ENCODE measurements at regions not wholly inside any gene's neighbourhood (a gene's known extent, or its start where the extent isn't known, plus 50 kb on each side); places are given as distances from the start of the nearest gene placed in this dataset.

GRCh38 chr9:105147110-105147871 lies 97.2 kb upstream of the SLC44A1 start:
- no peak for DNase-seq (ENCODE audit: low read depth)

DNA sequence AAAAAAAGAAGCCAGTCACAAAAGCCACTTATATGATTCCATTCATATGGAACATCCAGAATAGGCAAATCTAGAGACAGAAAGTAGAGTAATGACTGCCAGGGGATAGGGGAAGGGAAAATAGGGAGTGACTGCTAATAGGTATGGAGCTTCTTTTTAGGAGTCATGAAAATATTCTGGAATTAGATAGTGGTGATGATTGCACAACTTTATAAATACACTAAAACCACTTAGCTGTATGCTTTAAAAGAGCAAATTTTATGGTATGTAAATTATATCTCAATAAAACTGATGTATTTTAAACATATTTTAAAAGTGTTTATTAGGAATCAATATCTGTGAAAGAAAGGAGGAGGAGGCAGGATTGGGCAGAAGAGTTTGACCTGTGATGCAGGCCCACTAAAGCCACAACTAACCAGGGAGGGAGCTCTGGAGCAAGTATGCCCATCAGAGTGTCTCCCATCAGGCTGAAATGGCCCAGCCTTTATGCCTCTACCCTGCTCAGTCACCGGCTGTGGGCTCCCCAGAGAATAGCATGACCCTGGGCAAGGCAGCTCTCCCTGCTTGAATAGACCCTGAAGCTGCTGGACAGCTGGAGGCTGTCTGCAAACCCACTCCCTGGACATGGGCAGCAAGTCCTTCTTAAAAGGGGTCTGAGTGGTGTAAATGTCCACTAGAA lies 96.0 kb upstream of the SLC44A1 start:
- no peak for DNase-seq (ENCODE audit: low read depth)

DNA sequence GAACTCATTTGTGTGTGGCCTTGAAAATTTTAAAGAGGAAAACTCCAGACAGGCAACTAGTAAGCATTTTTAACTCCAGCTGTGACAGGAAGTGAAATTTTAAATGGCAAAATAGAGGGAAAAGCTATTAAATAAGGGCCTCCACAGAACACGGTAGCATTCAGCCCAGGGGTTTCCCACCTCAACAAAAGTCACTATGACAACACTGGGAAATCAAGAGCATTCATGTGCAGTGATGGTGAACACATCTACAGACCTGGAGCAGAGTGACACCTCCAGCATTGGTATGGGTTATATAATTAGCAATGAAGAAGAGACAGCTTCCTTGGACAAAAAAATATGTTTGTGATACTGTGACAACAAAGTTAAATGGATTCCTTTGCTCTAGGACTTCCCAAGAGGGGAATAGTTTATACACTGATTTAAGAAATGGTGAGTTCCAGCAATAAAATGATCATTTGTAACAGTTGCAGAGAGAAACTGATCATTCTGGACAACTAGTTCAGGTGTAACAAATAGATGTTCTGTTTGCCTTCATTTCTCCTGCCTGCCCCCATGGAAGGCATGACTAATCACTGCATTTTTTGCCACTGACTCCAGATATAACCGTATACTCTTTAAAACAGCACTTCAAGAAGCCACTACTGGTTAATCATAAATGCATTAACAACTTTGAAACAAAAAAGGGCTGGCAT lies 93.3 kb upstream of the SLC44A1 start:
- no peak for DNase-seq (ENCODE audit: low read depth)

DNA sequence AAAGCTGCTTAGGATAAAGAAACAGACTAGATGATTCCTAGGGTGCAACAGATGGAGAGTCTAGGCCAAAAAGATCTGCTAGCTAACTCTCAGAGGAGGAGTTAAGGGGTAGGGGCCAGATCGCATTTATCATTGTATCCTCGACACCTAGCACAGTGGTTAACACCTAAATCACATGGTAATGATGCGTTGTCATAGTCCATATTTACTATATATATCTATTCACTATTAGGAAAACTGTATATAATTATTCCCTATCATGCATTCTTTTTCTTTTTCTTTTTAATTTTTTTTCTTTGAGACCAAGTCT lies 92.8 kb upstream of the SLC44A1 start:
- DNase-seq (ENCODE audit: low read depth), result no peak

DNA sequence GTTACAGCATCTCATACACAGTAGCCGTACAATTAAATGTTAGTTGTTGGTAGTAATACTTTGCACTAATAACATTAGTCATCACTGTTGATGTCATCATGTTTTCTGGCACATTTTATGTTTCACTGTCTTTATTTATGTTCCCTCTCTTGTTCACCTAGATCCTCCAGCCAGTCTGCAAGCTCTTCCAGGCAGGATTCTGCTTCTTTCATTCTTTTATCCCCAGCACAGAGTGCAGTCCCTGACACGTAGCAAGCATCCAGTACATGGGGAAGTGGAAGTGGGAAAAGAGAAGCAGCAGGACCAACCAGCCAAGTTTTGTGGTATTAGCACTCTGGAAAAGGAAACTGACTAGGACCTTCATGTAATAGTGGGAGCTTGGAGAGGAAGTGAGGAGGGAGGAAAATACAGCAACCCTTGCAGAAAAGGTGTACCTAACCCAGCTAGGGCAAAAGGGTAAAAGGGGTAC lies 89.7 kb upstream of the SLC44A1 start:
- peak; percentile 26 for DNase-seq (ENCODE audit: low read depth)

DNA sequence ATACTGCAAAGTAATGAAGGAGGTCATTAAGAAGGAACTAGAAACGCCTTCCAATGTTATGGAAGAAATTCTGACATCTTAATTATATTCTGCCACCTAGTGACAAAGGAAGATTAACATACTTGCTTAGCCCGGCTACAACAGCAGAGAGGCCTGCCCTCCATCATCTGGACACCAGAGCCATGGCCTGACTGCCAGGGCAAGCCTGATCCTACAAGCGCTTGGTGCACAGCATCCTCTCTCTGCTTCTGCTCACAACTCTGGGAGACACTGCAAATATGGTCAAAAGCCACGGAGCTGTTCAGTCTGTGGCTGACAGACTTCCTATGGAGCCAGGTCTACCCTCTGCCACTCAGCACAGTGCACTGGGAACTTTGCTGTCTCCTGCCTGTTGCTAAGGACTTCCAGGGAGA lies 87.3 kb upstream of the SLC44A1 start:
- peak; percentile 80 for DNase-seq (ENCODE audit: low read depth)

DNA sequence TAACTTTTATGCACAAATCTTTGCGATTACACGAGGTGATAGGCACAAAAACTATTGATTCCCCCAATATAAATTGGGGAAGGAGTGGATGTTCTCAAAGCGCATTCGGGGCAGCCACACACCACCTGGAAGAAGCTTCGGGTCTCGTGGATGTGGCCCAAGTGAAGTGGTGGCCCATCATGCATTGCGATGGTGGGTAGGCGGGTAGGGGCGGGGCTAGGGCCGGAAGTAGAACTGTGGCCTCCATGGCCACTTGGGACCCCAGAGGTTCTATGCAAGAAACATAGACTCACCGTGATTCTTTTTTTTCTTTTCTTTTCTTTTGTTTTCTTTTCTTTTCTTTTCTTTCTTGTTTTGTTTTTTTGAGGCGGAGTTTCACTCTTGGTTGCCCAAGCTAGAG lies 86.4 kb upstream of the SLC44A1 start:
- no peak for DNase-seq (ENCODE audit: low read depth)

GRCh38 chr9:105158898-105159297 lies 85.6 kb upstream of the SLC44A1 start:
- no peak for DNase-seq (ENCODE audit: low read depth)

DNA sequence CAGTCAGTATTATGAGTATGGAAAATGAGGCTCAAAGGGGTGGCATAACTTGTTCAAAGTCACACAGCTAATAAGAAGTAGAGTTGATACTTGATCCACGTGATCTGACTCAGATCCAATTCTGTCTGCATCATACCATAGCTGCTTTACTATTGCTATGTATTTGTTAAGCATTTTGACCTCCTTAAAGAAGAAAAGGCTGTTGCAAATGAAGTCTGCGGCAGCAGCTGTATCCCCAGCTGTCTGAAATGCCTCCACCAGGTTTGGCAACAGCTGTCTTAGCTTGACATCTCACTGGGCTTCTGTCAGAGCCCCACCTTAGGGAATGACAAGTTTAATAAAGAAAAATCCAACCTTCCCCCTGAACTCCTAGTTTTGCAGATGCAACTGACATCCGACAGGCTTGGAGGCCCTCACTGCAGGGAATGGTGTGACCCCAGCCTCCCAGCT lies 75.6 kb upstream of the SLC44A1 start:
- peak; percentile 48 for DNase-seq (ENCODE audit: low read depth)

DNA sequence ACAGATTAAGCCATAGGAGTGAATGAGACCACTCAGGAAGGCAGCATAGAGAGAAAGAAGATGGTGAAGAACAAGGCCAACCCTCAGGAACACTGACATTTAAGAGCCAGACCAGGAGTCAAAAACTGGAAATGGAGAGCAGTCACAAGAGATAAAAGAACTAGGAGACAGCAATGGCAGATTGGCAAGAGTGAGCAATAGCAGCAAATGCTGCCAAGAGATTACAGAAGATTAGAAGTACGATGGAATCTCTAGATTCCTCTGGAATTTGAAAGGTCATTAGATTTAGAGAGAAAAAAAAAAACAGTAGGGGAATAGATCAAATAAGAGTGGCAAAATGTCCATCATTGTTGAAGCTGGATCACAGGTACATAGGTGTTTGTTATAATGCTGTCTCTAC lies 73.4 kb upstream of the SLC44A1 start:
- DNase-seq (ENCODE audit: low read depth), result no peak

GRCh38 chr9:105171589-105171988 lies 72.9 kb upstream of the SLC44A1 start:
- DNase-seq (ENCODE audit: low read depth), result no peak

DNA sequence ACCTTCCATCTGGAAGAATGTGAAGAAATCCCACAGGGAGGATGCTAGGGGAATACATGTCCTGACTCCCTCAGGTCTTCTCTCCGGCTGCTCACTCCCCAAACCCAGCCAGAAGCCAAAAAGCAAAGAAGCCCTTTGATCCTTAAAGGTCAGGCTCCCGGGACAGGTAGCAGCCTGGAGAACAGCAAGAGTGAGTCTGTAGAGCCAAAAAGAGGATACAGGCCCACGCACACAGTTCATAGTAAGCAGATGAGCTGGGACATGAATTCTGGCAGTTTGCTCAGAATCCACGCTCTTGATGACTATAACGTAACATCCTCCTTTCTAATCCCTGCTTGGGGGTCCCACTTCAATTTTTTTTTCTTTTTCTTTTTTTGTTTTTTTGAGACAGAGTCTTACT lies 72.0 kb upstream of the SLC44A1 start:
- DNase-seq (ENCODE audit: low read depth), result no peak

- DNase-seq (ENCODE audit: low read depth), result no peak
Observed at GRCh38 chr9:105173306-105173705, 71.1 kb upstream of the SLC44A1 start.

GRCh38 chr9:105173826-105174225 lies 70.6 kb upstream of the SLC44A1 start:
- DNase-seq (ENCODE audit: low read depth), result no peak

DNA sequence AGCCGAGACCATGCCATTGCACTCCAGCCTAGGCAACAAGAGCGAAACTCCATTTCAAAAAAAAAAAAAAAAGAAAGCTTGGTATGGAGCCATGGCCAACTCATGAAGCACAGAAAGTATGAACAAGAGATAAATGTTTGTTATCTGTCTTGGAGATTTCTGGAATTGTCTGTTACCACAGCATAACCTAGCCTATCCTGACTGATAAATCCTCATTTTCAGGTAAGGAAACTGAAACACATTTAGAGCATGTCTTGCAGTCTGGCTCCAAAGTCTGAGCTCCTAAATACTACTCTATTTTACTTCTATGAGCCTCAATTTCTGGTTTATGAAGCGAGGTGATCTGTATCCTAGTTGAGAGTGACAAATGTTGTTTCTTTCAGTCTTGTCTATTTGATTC lies 68.3 kb upstream of the SLC44A1 start:
- no peak for DNase-seq (ENCODE audit: low read depth)

GRCh38 chr9:105178076-105178475 lies 66.4 kb upstream of the SLC44A1 start:
- DNase-seq (ENCODE audit: low read depth), result no peak

- peak; percentile 82 for DNase-seq (ENCODE audit: low read depth)
Observed at GRCh38 chr9:105187781-105188180, 56.7 kb upstream of the SLC44A1 start.

GRCh38 chr9:105188746-105189145 lies 55.7 kb upstream of the SLC44A1 start:
- DNase-seq (ENCODE audit: low read depth), result no peak

DNA sequence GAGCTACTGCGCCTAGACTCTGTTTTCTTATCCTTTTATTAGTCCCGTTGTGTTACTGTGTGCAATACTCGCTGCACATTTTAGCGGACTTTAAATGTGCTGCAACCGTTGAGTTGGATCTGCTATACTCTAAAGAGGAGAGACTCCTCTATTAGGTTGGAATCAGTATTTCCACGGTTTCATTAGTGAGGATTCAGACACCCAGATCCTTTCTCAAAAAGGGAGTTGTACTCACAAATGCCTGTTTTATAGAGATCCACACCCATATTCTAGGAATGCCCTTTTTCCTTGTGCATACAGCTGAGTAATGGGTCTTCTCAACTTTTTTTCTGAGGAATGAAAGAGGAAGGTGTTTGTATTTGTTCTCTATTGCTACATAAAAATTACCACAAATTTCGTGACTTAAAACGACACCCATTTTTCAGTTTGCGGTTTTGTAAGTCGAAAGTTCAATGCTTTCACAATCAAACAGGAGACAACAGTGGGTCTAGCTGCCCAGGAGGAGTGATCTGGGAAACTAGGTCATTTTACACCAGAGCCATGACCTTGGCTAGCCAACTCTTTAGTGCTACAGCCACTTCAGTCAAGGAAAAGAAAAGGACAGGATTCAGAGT lies 52.8 kb upstream of the SLC44A1 start:
- peak; percentile 22 for DNase-seq (ENCODE audit: low read depth)

DNA sequence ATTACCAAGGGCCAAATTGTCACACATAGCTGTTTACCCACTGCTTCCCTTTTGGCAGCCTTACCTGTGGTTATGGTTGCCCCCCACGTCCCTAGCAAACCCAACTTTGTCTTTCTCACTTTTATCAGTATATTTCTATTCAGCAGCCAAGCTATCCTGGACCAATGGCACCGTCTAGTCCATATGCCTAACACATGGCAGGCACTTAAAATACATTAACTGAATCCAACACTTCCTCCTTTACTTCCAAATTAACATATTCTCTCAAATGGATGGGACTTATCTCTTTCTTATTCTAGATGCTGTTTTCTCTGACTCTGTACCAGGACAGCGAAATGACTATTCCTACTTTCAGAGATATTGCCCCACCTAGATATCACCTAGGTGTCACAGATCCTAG lies 50.9 kb upstream of the SLC44A1 start:
- no peak for DNase-seq (ENCODE audit: low read depth)

- DNase-seq (ENCODE audit: low read depth), result no peak
Observed at GRCh38 chr9:105194234-105194633, 50.2 kb upstream of the SLC44A1 start.
